RWPE2 (cell line): ENCODE measurements at regions not wholly inside any gene's neighbourhood (a gene's known extent, or its start where the extent isn't known, plus 50 kb on each side); places are given as distances from the start of the nearest gene placed in this dataset.

Experiments used
- ATAC-seq: fragments of 200-7000 bp; cut with Tn5 transposase; 3 replicates; pipeline ENCODE4 v1.9.1; 2021; ENCODE audit warnings: low read depth
- DNase-seq: peaks from one replicate; pipeline ENCODE4 v3.0.0-alpha.2; 2020; ENCODE audit warnings: low spot score
- H3K27ac ChIP-seq: fragments of 450-650 bp; 2 replicates; pipeline ENCODE4 v1.5.1; 2017; ENCODE audit warnings: mild to moderate bottlenecking; ENCODE audit not compliant: poor library complexity, severe bottlenecking
- H3K27me3 ChIP-seq: fragments of 250-450 bp; sonication (Bioruptor Pico); 2 replicates; pipeline ENCODE4 v1.5.1; 2021; ENCODE audit warnings: mild to moderate bottlenecking, moderate library complexity; ENCODE audit not compliant: insufficient read depth, poor library complexity, severe bottlenecking
- H3K36me3 ChIP-seq: fragments of 250-450 bp; sonication (Bioruptor Pico); 2 replicates; pipeline ENCODE4 v1.5.1; 2020; ENCODE audit warnings: low read depth, mild to moderate bottlenecking, moderate library complexity
- H3K4me1 ChIP-seq: fragments of 250-450 bp; sonication (Bioruptor Pico); 2 replicates; pipeline ENCODE4 v1.5.1; 2021; ENCODE audit warnings: mild to moderate bottlenecking, moderate library complexity; ENCODE audit not compliant: insufficient read depth, poor library complexity, severe bottlenecking
- H3K4me3 ChIP-seq: fragments of 250-450 bp; sonication (Bioruptor Pico); 2 replicates; pipeline ENCODE4 v1.5.1; 2021; ENCODE audit warnings: mild to moderate bottlenecking, moderate library complexity; ENCODE audit not compliant: severe bottlenecking
- H3K9me3 ChIP-seq: fragments of 250-450 bp; sonication (Bioruptor Pico); 2 replicates; pipeline ENCODE4 v1.5.1; 2021; ENCODE audit warnings: mild to moderate bottlenecking, moderate library complexity; ENCODE audit not compliant: severe bottlenecking
- TF ChIP-seq, protein P1 (sequence below): fragments of 450-650 bp; IDR thresholded peaks from one replicate; pipeline ENCODE4 v1.5.1; 2017; ENCODE audit warnings: mild to moderate bottlenecking, moderate library complexity; ENCODE audit not compliant: poor library complexity, severe bottlenecking

DNA sequence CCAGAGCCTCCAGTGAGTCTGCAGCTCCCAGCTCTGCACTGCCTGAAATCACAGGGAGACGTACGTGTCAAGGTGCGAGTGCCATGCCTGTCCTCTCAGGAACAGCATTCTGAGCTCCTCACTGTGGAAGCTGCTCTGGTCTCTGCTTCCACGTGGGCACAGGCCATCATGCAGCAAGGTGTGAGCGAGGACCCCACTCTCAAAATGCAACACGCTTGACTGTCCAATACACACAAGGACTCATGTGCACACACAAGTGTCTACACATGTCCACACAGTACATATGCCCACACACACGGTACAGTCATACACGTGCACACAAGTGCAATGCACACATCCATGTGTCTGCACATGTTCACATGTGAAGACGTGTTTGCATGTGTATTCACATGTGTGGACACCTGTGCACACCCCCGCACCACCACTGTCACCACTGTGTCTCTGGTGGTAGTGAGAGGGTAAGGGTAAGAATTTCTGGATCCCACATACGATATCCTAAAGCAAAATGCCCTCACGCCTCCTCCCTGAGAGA, 260.5 kb downstream of the DLL1 start:
- no peaks in the 10 kb centered on the region for H3K36me3 ChIP-seq

GRCh38 chr6:170029416-170030283, 261.2 kb downstream of the DLL1 start:
- H3K4me1 ChIP-seq = peaks cover 19% of the 10 kb centered on the region
- ATAC-seq = no peak
- no peaks in the 10 kb centered on the region for H3K27me3 ChIP-seq
- no peak overlapping the region for H3K27ac ChIP-seq
- H3K4me3 ChIP-seq = no peak overlapping the region
- peak; percentile 49 for DNase-seq
- H3K9me3 ChIP-seq = no peaks in the 10 kb centered on the region
- TF ChIP-seq, protein P1, sequence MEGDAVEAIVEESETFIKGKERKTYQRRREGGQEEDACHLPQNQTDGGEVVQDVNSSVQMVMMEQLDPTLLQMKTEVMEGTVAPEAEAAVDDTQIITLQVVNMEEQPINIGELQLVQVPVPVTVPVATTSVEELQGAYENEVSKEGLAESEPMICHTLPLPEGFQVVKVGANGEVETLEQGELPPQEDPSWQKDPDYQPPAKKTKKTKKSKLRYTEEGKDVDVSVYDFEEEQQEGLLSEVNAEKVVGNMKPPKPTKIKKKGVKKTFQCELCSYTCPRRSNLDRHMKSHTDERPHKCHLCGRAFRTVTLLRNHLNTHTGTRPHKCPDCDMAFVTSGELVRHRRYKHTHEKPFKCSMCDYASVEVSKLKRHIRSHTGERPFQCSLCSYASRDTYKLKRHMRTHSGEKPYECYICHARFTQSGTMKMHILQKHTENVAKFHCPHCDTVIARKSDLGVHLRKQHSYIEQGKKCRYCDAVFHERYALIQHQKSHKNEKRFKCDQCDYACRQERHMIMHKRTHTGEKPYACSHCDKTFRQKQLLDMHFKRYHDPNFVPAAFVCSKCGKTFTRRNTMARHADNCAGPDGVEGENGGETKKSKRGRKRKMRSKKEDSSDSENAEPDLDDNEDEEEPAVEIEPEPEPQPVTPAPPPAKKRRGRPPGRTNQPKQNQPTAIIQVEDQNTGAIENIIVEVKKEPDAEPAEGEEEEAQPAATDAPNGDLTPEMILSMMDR = no peak
- H3K36me3 ChIP-seq = no peaks in the 10 kb centered on the region

More for the DNA sequence above, 260.5 kb downstream of the DLL1 start:
- ATAC-seq (no peak), DNase-seq (peak; percentile 15)
- H3K27me3 ChIP-seq = no peaks in the 10 kb centered on the region
- TF ChIP-seq, protein P1 = no peak
- H3K27ac ChIP-seq = no peak overlapping the region
- peaks cover 19% of the 10 kb centered on the region for H3K4me1 ChIP-seq
- no peak overlapping the region for H3K4me3 ChIP-seq
- H3K9me3 ChIP-seq = no peaks in the 10 kb centered on the region

- ATAC-seq = no peak
- DNase-seq = peak; percentile 34
- TF ChIP-seq, protein P1 = no peak
- Histone ChIP-seq H3K36me3 (no peaks in the 10 kb centered on the region), H3K27ac (no peak overlapping the region), H3K4me3 (no peak overlapping the region), H3K27me3 (no peaks in the 10 kb centered on the region), H3K4me1 (peaks cover 19% of the 10 kb centered on the region), H3K9me3 (no peaks in the 10 kb centered on the region)
Observed at GRCh38 chr6:170028629-170029345, 262.1 kb downstream of the DLL1 start.

- Histone ChIP-seq H3K27me3 (no peaks in the 10 kb centered on the region), H3K27ac (peak overlapping the region; percentile 86), H3K4me1 (peaks cover 19% of the 10 kb centered on the region), H3K9me3 (no peaks in the 10 kb centered on the region), H3K36me3 (no peaks in the 10 kb centered on the region), H3K4me3 (no peak overlapping the region)
- TF ChIP-seq, protein P1 = no peak
- DNase-seq = peak; percentile 28
- ATAC-seq = no peak
Observed at GRCh38 chr6:170027647-170028043, 263.2 kb downstream of the DLL1 start.
